Sigmoid colon (tissue), 4 donors: ENCODE measurements at regions not wholly inside any gene's neighbourhood (a gene's known extent, or its start where the extent isn't known, plus 50 kb on each side); places are given as distances from the start of the nearest gene placed in this dataset.
"Not testable (repeated sequence)": the region's sequence is repeated elsewhere in the genome, so short reads cannot be mapped to it uniquely, and the experiment has no call there.

Experiments
- CTCF ChIP-seq, 4 experiments: fragments of 450-650 bp in 3 of 4; fragments of 200-600 bp in 1 of 4; IDR thresholded peaks; one replicate each; pipeline ENCODE4 v1.5.1; 2016 to 2019; ENCODE audit warnings: antibody characterized with exemption in 4 of 4, mild to moderate bottlenecking in 3 of 4, moderate library complexity in 2 of 4
- EP300 ChIP-seq, 4 donors: sonication (generic); formaldehyde crosslinking; IDR thresholded peaks; one replicate each; pipeline ENCODE4 v1.6.1; 2017; ENCODE audit warnings: antibody characterized with exemption in 4 of 4
- POLR2A ChIP-seq, 2 donors: fragments of 450-650 bp; IDR thresholded peaks; one replicate each; pipeline ENCODE4 v1.6.1; 2016; ENCODE audit warnings: antibody characterized with exemption in 2 of 2, mild to moderate bottlenecking in 2 of 2, moderate library complexity in 2 of 2
- POLR2AphosphoS5 ChIP-seq, 4 donors: sonication (generic); formaldehyde crosslinking; IDR thresholded peaks; one replicate each; pipeline ENCODE4 v1.6.1; 2017; ENCODE audit warnings: antibody characterized with exemption in 4 of 4

GRCh38 chr5:93985940-93986570 is 244.7 kb upstream of the POU5F2 start:
- not testable (repeated sequence) for TF ChIP-seq CTCF, POLR2A, POLR2AphosphoS5, EP300 (IDR thresholded peaks at IDR 0.05)
